Activated CD4-positive, alpha-beta T cell treated with anti-CD3 and anti-CD28 coated beads, Interleukin-10, Interleukin-2, amounts not matched to agents 100 ng/mL and 50 ng/mL, durations not matched to agents 16 hours and 8 hours (primary cell): ENCODE measurements at regions not wholly inside any gene's neighbourhood (a gene's known extent, or its start where the extent isn't known, plus 50 kb on each side); places are given as distances from the start of the nearest gene placed in this dataset.

Experiments used
- DNase-seq: peaks from one replicate; pipeline ENCODE4 v3.0.0-alpha.2; 2020

DNA sequence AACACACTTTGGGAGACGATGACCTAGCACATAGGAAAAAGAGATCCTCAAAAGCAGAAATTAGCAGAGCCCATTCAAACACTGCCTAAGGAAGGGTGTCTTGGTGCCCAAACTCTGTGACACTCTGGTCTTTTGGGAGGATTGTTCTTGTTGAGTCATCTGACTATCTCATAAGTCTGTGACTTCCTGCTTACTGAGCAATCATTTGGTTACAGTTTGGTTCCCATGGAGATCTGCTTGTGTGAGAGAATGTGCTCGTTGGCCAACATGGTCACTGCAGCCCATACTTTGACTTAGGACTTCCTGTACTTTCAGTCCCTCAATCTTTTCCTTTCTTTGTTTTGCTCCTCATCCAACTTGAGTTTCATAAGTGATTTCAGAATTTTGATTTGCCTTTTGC lies 602.9 kb downstream of the NYAP2 start:
- DNase-seq, result peak; percentile 21

DNA sequence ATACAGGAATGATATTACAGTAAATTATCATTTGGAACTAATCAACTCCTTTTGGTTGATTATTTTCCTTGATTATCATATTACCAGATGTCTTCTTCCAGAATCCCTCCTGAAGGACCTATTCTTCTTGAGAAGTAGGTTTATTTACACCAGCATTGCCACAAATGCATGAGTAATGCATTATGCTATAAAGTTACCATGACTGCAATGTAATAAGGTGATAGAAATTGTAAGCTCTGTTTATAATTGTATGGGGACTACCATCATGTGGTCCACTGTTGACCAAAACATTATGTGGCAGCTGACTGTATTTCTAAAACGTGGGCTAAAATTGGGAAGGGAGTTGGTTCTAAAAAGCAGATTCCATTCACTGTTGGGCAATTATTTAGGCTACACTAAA lies 602.2 kb downstream of the NYAP2 start:
- DNase-seq, result no peak

DNA sequence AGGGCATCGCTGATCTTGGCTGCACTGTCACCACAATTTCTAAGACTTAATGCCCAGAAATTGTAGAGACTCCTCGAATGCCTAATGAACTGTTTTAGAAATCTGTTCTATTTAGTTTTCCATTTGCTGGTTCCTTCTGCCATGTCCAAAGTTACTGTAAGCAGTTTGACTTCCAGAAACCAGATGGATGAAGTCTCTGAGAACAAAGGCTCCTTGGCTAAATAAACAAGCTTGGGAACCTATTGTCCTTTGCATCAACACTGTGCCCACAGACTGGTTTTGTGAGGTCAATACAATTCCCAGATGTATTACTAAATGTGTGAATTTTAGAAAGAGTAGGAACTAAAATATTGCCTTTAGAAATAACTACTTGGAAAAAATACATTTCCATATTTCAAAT lies 600.2 kb downstream of the NYAP2 start:
- DNase-seq, result no peak

DNA sequence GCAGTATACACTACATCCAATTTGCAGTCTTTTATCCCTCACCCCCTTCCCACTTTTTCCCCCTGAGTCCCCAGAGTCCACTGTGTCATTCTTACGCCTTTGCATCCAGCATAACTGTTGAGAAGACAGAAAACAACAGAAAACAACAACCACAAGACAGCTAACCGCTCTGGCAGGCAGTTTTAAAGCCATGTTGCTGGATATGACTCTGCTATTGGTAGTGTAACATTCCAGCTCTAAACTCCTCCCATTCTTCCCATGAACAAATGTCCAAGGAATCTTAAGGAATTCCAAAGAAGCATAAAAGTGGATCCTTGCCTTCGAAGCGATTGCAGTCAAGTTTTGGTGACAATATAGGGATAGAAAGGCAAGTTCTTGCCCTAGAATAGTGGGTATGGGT lies 599.1 kb downstream of the NYAP2 start:
- no peak for DNase-seq

DNA sequence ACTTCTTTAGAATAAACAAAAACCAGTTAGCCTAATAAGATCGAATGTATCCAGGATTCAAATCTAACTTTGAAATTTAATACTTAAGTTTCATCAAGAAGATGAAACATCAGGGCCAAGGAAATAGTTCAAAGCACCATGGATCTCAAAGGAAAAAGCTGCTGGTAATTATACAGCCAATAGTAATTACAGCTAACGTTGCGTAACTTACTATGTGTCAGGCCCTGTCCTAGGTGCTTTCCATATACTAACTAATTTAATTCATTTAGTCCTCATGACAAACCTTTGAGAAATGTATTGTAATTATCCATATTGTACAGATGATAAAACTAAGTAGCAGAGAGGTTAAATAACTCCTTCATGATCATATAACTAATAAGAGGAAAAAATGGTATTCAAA lies 598.6 kb downstream of the NYAP2 start:
- DNase-seq, result no peak

DNA sequence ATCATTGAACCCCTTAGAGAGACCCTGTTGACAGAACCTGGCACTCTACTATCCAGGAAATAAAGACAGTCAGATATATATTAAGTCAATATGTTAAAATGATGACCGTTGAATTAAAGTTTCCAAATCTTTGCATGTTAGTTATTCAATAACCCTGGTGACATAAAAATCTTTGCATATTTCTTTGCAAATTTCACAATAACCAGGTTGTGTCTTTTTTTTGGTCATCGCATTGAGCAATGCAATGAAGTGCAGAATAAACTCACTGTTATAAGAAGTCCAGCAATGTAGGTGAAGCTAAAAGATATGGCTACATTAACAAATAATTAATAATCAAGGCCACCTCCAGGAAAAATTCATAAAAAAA lies 596.9 kb downstream of the NYAP2 start:
- no peak for DNase-seq

DNA sequence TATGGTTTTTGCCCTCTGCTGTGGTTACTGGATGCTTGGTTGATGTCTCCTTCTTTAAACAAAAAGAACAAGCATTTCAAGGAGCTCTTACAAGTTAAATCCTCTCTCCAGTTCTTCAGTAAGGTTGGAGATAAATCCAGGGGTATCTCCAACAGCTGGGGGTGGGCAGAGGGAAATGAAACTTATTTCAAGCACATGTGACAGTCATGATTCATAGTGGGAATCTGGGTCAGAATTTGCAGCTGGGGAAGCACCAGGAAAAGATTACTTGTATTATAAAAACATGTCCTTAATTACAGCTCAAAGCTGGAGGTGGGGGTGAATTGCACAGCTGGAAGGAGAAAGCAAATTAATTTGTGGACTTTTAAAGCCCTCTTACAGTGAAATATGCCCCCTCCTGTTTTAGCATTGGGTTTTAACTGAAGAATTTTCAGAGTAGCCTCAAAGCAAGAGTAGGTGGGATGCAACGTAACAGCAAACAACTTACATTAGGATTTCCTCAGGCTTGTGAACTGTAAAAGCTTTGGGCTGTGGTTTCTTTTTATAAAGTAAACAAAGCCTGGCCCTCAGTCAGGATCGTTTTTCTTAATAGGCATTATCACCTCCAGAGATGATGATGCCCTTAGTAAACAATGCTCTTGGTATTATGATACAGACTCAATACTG lies 596.4 kb downstream of the NYAP2 start:
- DNase-seq, result no peak

DNA sequence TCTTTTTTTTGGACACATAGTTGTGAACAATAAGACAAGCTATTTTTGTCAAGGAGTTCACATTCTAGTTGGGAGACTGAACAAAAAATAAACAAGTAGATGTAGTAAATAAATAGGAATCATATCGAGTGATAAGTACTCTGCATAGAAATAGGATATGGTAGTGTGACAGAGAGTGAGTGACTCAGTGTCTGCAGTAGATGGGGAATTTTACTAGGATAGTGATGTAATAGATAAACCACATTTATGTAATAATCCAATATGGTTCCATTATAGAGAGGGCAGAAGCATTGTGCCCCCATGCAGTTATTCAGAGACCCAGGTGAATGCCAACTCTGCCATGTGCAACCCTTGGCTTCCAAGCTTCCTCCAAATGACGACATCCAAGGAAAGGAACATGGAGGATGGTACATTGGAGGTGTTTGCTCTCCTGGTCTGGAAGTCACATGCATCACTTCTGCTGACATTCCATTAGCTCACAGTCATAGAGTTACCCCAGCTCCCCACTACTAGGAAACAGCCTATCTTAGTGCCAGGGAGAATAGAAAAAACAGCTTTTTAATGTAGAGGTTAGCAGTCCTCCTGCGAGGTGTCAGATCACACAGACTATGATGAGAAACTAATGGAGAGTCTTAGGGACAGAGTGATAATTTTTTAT lies 595.4 kb downstream of the NYAP2 start:
- DNase-seq, result no peak

DNA sequence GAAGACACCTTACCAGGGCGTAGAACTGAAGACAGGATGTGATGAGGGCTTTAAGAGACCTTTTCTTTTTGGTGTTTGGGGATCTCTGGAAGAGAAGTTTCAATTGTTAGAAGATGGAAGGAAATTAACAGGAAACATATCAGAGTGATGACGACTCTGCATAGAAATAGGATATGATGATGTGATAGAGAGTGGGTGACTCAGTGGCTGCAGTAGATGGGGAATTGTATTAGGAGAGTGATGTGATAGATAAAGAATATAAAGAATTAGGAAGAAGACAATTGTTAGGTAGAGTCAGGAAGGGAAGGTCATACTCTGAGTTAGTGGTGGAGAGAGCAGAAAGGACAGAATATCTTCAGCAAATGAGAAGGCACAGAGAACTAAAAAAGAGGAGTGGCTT lies 593.9 kb downstream of the NYAP2 start:
- DNase-seq, result no peak

DNA sequence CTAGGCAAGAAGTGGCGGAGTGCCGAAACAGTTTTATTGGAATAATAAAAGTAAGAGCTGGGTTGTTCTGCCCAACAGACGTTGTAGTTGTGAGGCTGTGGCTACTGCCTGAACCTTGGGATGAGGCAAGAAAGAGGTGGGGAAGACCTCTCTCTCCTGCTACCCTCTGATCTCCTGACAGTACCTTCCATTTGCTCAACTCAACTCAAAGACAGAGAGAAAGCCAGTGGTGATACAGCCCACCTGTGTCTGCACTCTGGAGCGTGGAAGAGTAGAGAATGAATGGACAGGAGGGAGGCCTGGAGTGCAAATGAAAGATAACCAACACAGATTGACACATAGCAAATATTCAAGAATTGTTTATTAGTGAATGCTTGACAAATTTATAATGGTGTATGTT lies 590.3 kb downstream of the NYAP2 start:
- DNase-seq, result no peak

DNA sequence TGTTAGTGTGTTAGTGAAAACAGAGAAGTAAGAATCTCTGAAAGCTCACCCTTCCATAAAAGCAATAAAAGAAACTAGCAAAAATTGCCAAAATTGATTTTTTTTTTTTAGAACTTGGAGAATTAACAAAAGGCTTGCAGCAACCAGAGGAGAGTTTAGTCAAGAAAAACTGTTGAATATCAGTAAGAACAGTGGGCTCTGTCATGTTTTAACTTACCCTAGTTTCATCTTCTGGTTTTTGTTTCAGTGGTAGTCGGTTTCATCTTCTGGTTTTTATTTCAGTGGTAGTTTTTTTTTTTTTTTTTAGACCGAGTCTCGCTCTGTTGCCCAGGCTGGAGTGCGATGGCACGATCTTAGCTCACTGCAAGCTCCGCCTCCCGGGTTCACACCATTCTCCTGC lies 580.9 kb downstream of the NYAP2 start:
- no peak for DNase-seq

DNA sequence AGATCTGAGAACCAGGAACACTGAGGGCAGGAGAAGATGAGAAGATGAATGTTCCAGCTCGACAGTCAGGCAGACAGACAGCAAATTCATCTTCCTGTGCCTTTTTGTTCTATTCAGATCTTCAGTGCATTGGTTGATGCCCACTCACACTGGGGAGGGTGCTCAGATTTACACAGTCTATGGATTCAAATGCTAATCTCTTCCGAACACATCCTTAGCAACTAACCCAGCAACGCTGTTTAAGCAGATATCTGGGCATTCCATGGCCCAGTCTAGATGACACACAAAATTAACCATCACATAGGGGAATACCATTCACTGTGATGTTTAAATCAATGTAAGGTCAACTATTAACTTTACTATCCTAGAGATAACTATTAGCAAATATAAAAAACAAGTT lies 571.9 kb downstream of the NYAP2 start:
- DNase-seq, result no peak

DNA sequence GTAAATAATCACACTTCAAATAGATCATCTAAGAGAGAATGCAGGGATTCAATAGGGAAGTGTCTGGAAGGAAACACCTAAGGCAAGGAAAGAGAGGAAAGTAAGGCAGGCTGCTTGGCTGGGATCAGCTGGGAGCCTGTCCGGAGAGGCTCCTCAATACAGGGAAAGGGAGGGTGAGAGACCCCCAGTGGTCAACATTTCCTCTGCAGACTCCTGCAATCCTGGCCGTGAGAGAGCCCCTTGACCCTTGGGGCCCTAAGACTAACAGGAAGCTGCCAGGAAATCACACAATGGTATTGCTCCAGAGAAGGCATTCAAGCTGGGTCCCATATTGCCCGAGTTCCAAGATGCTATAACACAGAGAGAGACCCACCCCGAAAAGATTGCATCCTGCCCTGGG lies 549.4 kb downstream of the NYAP2 start:
- DNase-seq, result no peak

DNA sequence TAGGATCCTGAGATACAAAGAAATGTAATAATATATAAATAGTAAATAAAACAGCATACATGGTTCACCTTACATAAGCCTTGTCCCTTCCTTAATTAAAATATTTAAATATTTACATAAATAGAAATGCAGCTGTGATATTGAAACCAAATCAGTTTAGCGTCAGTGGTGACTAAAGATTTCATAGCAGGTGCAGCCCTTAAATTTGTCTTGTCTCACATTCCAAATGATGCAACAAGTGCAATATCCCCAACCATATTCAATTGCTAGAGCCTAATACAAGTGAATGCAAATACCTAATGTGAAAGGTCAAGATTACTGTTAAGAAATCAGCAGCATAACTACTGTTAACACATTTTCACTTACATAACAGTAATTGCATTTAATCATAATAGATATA lies 539.5 kb downstream of the NYAP2 start:
- no peak for DNase-seq

DNA sequence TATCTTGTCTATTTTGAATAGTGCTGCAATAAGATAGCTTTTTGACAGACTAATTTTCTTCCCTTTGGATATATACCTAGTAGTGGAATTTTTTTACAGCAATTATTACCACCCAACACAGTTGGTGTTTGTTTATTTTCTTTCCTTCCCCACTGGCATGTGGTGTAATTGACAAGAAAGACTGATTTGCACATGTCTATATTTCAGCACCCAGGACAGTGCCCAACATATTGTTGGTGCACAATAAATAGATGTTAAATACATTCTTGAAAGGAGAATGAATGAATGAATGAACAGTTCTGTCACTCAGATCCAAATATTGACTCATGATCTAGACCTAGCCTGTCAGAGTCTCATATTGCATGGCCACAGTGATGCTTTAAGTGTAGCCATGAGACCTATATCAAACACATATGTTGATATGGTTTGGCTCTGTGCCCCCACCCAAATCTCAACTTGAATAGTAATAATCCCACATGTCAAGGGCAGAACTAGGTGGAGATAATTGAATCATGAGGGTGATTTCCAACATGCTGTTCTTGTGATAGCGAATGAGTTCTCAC lies 538.2 kb downstream of the NYAP2 start:
- DNase-seq, result no peak

DNA sequence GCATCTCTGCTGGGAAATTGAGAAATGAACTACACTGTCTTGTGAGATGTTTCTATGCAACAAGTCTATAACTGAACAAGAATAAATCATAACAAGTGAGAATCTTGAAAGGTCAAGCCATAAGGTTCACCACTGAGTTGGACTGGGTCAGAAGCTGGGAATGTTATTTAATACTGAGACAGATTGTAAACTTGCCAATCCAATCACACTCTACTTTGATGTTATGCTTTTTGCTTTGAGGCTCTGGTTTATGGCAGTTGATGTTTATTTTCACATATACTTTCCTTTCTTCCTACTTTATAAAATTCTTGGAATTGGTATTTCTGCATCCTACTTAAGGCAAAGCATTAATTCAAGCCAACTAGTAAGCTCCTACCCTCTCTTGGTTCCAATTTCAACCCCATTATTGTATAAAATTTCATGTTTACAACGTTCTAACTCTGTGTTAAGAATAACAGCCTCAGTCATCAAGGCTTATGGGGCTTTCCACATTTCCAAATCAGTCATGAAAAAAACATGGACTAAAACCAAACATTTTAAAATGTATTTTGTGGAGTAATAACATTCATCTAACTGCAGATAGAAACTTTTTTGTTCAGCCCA lies 533.4 kb downstream of the NYAP2 start:
- DNase-seq, result no peak

DNA sequence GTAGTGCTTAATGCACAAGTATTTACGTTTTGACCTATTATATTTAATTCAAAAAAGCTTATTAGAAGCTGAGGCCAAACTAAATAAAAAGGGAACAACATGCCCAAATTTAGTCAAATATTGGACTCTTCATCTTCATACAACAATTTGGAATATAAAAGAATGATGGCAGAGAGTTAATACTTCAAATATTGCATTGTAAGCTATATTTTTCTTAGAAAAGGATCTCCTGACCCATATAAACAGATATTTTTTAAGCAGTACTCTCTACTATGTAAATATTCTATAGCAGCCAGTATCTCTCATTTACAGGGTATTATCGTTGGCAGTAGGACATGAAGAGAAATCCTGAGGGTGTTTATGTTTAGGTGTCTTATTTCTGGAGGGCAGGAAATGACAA lies 531.2 kb downstream of the NYAP2 start:
- no peak for DNase-seq

DNA sequence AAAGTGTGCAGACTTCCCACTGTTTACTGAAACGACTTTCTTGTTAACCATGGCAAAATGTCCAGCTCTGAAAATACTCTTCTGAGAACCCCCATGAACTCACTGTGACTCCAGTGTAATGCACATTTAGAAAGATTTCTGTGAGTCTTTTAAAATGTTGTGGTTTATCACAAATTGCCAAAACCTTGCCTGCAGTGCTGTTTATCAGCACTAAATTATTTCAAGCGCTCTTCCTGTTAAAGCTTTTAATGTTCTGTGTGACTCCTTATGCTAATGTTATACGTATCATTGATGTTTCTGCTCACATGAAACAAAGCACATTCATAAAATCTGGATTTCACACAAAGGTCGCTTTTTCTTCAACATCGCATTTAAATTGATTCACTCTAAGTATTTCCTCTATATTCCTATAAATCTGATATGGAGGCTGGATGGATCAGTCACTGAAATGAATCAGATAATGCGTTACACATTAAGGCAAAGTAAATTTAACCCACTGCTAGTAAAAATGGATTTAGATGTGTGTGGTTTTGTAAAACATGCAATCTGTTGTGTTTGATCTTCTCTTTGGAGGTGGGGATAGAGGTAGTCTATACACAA lies 521.2 kb downstream of the NYAP2 start:
- DNase-seq, result no peak

DNA sequence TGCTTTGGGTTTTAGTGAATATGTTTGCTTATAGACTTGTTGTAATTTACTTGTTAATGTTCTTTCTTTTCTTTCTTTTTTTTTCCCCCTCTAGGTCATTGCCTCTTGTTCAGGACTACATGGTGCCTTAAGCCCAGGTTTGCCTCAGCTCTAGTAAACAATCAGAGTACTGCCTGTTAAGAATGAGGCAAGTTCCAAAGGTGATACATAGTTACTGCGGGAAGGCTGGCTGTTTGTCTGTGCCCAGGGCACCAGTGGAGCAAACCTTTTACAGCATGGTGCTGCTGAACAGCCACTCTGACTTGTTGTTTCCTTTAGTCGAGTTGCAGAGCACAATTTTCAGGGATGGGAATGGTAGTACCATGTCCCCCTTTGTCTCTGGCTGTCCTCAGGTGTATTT lies 517.2 kb downstream of the NYAP2 start:
- no peak for DNase-seq

DNA sequence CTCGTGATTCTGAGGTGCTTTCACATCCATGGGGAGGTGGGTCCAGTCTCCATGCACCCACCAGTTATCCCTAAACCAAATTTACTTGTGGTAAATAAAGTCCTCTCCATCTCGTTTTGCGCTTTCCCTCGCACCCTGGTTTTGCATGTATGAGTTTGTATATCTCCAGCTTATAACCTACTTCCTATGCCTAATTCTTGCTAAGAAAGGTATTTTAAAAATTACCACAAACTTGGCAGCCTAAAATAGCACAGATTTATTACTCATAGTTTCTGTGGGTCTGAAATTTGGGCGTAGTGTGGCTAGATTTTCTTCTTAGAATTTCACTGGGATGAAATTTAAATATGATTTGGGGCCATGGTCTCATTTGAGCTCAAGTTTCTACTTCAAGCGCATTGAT lies 511.5 kb downstream of the NYAP2 start:
- no peak for DNase-seq

DNA sequence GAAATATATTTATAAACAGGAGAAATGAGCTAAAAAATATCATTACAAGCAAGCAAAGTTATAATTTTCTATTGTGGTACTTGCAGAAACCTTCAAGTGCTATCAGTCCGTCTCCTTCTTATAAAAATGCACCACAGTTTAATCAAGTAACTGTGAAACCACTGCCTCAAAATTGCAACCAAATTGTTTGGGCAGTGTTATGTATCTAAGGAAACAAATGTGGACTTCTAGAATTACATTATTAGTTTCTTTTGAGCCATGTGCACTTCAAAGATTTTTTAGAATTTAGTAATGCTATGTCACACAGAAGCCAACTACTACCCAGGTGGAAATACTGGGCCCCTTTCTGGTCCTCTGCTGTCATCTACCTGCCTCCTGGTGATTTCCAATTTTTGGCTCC lies 495.6 kb downstream of the NYAP2 start:
- no peak for DNase-seq

DNA sequence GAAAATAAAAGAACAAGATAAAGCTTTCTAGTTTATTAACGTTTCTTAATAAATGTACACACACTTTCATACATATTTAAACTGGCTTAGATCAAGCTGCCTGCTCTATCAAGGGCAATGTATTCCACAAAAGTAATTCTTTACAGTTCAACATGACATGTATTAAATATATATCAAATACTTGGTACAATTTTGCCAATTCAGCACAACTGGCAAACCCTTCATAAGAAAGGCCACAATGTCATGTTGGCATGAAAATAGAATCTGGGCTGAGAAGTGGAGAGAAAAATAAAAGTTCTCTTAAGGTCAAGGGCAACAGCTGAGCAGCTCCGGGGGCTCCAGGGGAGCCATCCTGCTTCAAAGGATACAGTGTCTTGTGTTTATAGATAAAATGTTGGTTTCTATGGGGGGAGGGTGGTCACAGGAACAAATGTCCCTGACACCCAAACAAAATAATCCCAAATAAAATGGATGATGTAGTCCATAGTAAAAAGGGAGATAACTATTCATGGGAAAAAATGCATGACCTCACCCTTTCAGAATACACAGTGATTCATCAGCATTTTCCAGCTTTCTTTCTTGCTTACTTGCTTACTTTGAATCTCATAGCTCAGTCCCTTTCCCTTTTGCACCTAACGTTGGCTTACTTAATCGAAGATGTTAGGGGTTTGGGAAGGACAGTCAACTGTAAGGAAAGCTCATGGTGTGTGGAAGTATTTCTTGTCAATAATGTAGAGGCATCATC lies 494.9 kb downstream of the NYAP2 start:
- no peak for DNase-seq

DNA sequence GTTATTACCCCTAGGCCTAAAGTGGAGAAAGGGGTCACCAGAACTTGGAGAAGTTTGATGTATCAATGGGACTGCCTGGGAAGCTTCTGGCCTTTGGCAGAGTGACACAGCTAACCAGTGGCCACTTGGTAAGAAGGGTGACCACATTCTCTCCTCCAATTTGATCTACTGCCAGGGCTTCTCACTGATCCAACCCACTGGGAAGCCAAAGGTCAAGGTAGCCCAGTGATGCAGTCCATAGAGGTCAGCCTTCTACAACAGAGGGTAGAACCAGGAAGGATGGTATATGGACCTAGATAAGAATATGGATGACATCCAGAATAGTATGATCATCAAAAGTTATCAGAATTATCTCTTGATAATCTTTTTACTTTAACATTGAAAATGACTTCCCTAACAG lies 493.6 kb downstream of the NYAP2 start:
- DNase-seq, result no peak
